ENCODE measurements at regions not wholly inside any gene's neighbourhood (a gene's known extent, or its start where the extent isn't known, plus 50 kb on each side); places are given as distances from the start of the nearest gene placed in this dataset.

DNA sequence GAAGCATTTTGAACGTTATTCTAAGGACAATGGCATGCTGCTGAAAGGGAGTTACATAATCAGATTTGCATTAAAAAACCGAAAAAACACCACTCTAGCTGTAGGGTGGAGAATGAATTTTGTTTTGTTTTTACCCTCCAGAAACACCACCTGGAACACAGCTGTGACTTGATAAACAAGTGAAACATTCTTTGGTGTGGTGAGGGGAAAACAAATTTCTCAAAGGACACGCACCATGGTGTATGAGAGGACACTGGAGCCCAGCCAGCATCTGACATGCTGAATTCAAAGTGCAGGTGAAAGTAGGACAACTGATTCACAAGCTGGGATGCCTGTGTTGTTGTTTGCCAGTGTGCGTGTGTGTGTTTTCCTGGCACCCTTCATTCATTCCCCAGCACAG is 554.5 kb upstream of the TBL1XR1 start:
- intact Hi-C loops (cut with DNase I): no loop called here
- no peaks in the 10 kb centered on the region for H3K9me3 ChIP-seq
- 25 to 34% methylated on average over 4 of the region's 4 CpGs for WGBS, 2 donors
- H3K36me3 ChIP-seq: no peaks in the 10 kb centered on the region
- peaks cover 34 to 40% of the 10 kb centered on the region in 2 donors for H3K4me1 ChIP-seq
- H3K27me3 ChIP-seq: no peaks in the 10 kb centered on the region
- no peak overlapping the region for H3K4me3 ChIP-seq (replicated peaks in 1 of 3)
- TF ChIP-seq, protein P1, sequence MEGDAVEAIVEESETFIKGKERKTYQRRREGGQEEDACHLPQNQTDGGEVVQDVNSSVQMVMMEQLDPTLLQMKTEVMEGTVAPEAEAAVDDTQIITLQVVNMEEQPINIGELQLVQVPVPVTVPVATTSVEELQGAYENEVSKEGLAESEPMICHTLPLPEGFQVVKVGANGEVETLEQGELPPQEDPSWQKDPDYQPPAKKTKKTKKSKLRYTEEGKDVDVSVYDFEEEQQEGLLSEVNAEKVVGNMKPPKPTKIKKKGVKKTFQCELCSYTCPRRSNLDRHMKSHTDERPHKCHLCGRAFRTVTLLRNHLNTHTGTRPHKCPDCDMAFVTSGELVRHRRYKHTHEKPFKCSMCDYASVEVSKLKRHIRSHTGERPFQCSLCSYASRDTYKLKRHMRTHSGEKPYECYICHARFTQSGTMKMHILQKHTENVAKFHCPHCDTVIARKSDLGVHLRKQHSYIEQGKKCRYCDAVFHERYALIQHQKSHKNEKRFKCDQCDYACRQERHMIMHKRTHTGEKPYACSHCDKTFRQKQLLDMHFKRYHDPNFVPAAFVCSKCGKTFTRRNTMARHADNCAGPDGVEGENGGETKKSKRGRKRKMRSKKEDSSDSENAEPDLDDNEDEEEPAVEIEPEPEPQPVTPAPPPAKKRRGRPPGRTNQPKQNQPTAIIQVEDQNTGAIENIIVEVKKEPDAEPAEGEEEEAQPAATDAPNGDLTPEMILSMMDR (IDR thresholded peaks at IDR 0.05): no peak
- no peak for TF ChIP-seq POLR2A (IDR thresholded peaks at IDR 0.05)
- DNase-seq: peak; percentile 85 to 93
- peak overlapping the region; percentile 5 to 70 (median 67) for H3K27ac ChIP-seq

DNA sequence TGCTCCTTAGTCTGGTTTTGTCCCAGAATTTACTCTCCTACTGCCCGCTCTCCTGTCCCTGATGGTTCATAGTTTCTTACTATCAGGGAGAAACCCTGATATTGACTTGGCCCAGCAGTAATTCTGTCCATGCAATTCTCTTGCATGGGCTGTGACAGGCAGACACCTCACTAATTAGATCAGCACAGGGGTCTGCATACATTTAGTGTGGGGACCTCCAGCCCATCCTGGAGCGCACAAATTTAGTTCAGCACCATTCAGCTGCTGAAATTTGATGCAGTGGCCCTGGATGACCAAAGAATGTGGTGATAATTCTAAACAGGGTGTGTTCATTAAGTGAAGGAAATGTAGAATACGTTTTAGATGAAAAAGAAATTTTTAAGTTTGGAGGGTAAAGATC is 555.5 kb upstream of the TBL1XR1 start:
- Histone ChIP-seq H3K27ac (peak overlapping the region in 2 of 3 donors; percentile 39 to 70), H3K27me3 (no peaks in the 10 kb centered on the region), H3K4me1 (peaks cover 34 to 39% of the 10 kb centered on the region in 2 donors), H3K36me3 (no peaks in the 10 kb centered on the region), H3K4me3 (replicated peaks in 1 of 3) (no peak overlapping the region), H3K9me3 (no peaks in the 10 kb centered on the region)
- DNase-seq: no peak
- no peak for TF ChIP-seq POLR2A (IDR thresholded peaks at IDR 0.05)
- TF ChIP-seq, protein P1 (IDR thresholded peaks at IDR 0.05): no peak
- WGBS, 2 donors: 80 to 89% methylated on average over 3 of the region's 3 CpGs
- intact Hi-C loops (cut with DNase I): no loop called here

DNA sequence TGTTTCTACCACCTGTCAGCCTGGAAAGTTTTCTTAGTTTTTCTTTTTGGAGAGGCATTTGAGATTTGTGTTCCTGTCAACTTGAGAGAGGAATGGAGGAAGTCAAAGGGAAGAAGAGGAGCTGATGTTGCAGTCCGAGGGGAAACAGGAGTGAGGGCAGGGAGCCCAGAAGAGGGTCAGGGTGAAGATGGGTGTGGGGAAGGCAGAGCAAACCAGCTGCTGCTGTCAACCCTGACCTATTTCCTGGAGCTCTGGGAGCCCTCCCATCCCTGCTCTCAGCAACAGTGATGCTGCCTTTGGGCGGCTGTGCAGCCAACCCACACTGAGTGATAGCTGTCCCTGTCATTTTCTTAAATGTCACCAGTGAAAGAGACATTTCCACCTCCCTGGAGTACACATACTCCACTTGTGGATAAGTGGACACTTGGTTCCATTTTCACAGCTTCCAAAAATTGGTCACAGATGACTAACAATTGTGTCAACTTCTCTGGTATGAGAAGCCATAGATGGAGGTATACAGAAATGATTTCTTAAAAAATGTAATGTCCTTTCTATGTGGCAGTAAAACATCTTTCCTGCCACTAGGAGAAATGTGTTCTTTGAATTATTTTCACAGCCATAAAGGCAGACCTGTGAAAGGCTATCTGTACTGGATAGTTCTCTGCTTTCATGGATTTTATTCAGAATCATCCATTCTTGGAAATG is 556.3 kb upstream of the TBL1XR1 start:
- intact Hi-C loops (cut with DNase I): no loop called here
- no peaks in the 10 kb centered on the region for H3K9me3 ChIP-seq
- WGBS, 2 donors: 29 to 35% methylated on average over 2 of the region's 2 CpGs
- H3K27me3 ChIP-seq: no peaks in the 10 kb centered on the region
- H3K27ac ChIP-seq: peak overlapping the region; percentile 37 to 70 (median 39)
- H3K36me3 ChIP-seq: no peaks in the 10 kb centered on the region
- no peak overlapping the region for H3K4me3 ChIP-seq (replicated peaks in 1 of 3)
- peaks cover 34 to 39% of the 10 kb centered on the region in 2 donors for H3K4me1 ChIP-seq
- no peak for TF ChIP-seq POLR2A (IDR thresholded peaks at IDR 0.05)
- TF ChIP-seq, protein P1 (IDR thresholded peaks at IDR 0.05): peak in 1 of 6 experiments; percentile 31
- peak; percentile 29 to 32 for DNase-seq

DNA sequence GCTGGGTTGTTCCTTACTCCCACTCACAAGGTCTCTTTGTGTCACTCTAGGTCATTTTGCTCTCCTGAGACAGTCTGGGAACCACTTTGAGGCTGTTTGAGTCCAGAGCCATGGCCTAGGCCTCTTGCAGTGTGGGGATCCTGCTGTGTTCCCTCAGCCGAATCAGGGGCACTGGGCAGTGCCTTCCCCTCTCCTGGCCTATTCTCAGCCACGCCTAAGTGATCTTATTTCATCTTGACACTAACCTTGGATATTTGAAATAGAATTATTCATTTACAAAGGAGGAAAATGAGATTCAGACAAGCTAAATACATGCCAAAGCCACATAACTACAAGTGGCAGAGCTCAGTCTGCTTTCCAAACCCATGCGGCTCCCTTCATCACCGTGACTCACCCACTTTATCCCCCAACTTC is 557.2 kb upstream of the TBL1XR1 start:
- no peak for TF ChIP-seq POLR2A (IDR thresholded peaks at IDR 0.05)
- TF ChIP-seq, protein P1 (IDR thresholded peaks at IDR 0.05): no peak
- Histone ChIP-seq H3K36me3 (no peaks in the 10 kb centered on the region), H3K4me3 (replicated peaks in 1 of 3) (no peak overlapping the region), H3K4me1 (peaks cover 34 to 39% of the 10 kb centered on the region in 2 donors), H3K27me3 (no peaks in the 10 kb centered on the region), H3K27ac (peak overlapping the region; percentile 37 to 70 (median 39)), H3K9me3 (no peaks in the 10 kb centered on the region)
- DNase-seq: peak; percentile 61 to 67
- 66 to 69% methylated on average over 4 of the region's 4 CpGs for WGBS, 2 donors
- intact Hi-C loops (cut with DNase I): no loop called here

DNA sequence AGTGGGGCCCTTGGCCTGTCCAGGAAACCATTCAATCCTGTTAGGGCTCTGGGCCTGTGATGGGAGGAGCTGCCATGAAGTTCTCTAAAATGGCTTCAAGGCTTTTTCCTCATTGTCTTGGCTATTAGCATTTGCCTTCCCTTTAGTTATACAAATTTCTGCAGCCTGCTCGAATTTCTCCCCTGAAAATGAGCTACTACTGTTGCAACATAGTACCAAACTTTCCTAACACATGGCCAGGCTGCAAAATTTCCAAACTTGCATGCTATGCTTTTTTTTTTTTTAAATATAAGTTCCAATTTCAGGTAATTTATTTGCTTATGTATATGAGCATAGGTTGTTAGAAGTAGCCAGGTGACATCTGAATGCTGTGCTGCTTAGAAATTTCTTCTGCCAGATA is 560.8 kb upstream of the TBL1XR1 start:
- no peak for DNase-seq
- Histone ChIP-seq H3K4me3 (replicated peaks in 1 of 3) (no peak overlapping the region), H3K27ac (no peak overlapping the region), H3K9me3 (no peaks in the 10 kb centered on the region), H3K36me3 (no peaks in the 10 kb centered on the region), H3K27me3 (no peaks in the 10 kb centered on the region), H3K4me1 (peaks cover 16 to 19% of the 10 kb centered on the region in 2 donors)
- intact Hi-C loops (cut with DNase I): no loop called here
- TF ChIP-seq, protein P1 (IDR thresholded peaks at IDR 0.05): no peak
- TF ChIP-seq POLR2A (IDR thresholded peaks at IDR 0.05): no peak
- 82 to 88% methylated on average over 1 of the region's 1 CpG for WGBS, 2 donors

Measured in thyroid gland (tissue), 4 donors.